ENCODE measurements at regions not wholly inside any gene's neighbourhood (a gene's known extent, or its start where the extent isn't known, plus 50 kb on each side); places are given as distances from the start of the nearest gene placed in this dataset.

DNA sequence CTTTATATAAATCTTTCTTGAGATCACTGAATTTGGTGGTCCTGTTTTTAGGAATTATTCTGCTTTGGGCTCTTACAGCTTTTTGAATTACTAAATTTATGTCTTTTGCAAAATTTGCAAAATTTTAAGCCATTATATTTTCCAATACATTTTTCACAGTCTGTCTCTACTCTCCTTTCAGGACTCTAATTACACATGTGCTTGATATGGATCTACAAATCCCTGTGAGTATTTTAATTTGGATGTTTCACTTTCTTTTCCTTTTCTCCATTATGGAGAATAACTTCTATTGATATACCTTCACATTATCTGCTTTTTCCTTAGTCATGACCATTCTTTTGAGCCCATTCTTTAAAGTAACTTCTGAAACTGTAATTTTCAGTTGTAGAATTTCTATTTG, 315.4 kb downstream of the DCAF12L2 start:
- no peak for TF ChIP-seq CTCF (IDR thresholded peaks at IDR 0.05; ENCODE audit: low read depth, low read length, poor library complexity, severe bottlenecking)
- TF ChIP-seq EZH2phosphoT487 (IDR thresholded peaks at IDR 0.05; ENCODE audit: borderline replicate concordance, low read length): no peak
